Lower leg skin (tissue), 3 donors: ENCODE measurements at regions not wholly inside any gene's neighbourhood (a gene's known extent, or its start where the extent isn't known, plus 50 kb on each side); places are given as distances from the start of the nearest gene placed in this dataset.
"Not testable (repeated sequence)": the region's sequence is repeated elsewhere in the genome, so short reads cannot be mapped to it uniquely, and the experiment has no call there.

Source experiments
- POLR2A ChIP-seq, 2 donors: fragments of 450-650 bp; IDR thresholded peaks; one replicate each; pipeline ENCODE4 v1.6.1; 2016 to 2017; ENCODE audit warnings: antibody characterized with exemption in 2 of 2, mild to moderate bottlenecking in 1 of 2, moderate library complexity in 1 of 2
- TF ChIP-seq, protein P1 (sequence below), 3 donors: fragments of 450-650 bp; IDR thresholded peaks; one replicate each; pipeline ENCODE4 v1.5.1; 2016; ENCODE audit warnings: antibody characterized with exemption in 3 of 3, mild to moderate bottlenecking in 3 of 3, moderate library complexity in 2 of 3

DNA sequence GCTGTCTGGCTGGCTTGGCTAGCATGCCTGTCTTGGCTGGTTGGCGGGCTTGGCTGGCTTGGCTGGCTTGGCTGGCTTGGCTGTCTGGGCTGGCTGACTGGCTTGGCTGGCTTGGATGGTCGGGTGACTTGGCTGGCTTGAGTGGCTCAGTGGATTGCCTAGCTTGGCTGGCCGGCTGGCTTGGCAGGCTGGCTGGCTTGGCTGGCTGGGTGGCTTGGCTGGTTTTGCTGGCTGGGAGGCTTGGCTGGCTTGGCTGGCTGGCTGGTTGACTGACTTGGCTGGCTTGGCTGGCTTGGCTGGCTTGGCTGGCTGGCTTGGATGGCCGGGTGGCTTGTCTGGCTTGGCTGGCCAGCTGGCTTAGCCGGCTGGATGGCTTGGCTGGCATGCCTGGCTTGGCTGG, 2828.4 kb downstream of the RPIA start:
- TF ChIP-seq, protein P1, sequence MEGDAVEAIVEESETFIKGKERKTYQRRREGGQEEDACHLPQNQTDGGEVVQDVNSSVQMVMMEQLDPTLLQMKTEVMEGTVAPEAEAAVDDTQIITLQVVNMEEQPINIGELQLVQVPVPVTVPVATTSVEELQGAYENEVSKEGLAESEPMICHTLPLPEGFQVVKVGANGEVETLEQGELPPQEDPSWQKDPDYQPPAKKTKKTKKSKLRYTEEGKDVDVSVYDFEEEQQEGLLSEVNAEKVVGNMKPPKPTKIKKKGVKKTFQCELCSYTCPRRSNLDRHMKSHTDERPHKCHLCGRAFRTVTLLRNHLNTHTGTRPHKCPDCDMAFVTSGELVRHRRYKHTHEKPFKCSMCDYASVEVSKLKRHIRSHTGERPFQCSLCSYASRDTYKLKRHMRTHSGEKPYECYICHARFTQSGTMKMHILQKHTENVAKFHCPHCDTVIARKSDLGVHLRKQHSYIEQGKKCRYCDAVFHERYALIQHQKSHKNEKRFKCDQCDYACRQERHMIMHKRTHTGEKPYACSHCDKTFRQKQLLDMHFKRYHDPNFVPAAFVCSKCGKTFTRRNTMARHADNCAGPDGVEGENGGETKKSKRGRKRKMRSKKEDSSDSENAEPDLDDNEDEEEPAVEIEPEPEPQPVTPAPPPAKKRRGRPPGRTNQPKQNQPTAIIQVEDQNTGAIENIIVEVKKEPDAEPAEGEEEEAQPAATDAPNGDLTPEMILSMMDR (IDR thresholded peaks at IDR 0.05) = not testable (repeated sequence)
- TF ChIP-seq POLR2A (IDR thresholded peaks at IDR 0.05) = not testable (repeated sequence)
